ENCODE measurements at regions not wholly inside any gene's neighbourhood (a gene's known extent, or its start where the extent isn't known, plus 50 kb on each side); places are given as distances from the start of the nearest gene placed in this dataset.

- H3K27ac ChIP-seq (ENCODE audit: low read depth in 1 of 2, low read length in 2 of 2), result no peak overlapping the region
- no peak overlapping the region for H3K4me3 Mint-ChIP-seq
- ChIA-PET POLR2A (no interaction called here), CTCF (no interaction called here)
- peaks cover 6% of the 10 kb centered on the region for H3K27me3 Mint-ChIP-seq
- peaks cover 8% of the 10 kb centered on the region in 2 experiments for H3K9me3 ChIP-seq (ENCODE audit: control insufficient read depth in 1 of 2, insufficient read depth in 1 of 2, low read length in 2 of 2)
- no peaks in the 10 kb centered on the region for H3K36me3 ChIP-seq (ENCODE audit: insufficient read depth, low read length)
- intact Hi-C loops (cut with DNase I, micrococcal nuclease), result no loop called here
- H3K36me3 Mint-ChIP-seq (ENCODE audit: low read depth), result no peaks in the 10 kb centered on the region
- peaks cover 10% of the 10 kb centered on the region for H3K9me3 Mint-ChIP-seq
- H3K27me3 ChIP-seq (ENCODE audit: control insufficient read depth in 1 of 2, insufficient read depth in 2 of 2, low read length in 2 of 2), result no peaks in the 10 kb centered on the region
- no peak for ATAC-seq (ENCODE audit: poor library complexity)
- no peak overlapping the region for H3K27ac Mint-ChIP-seq
- TF ChIP-seq CTCF (IDR thresholded peaks at IDR 0.05), result no peak
- no peak for DNase-seq
- no peak overlapping the region for H3K4me3 ChIP-seq (ENCODE audit: low read length)
- no peaks in the 10 kb centered on the region for H3K4me1 ChIP-seq (ENCODE audit: insufficient read depth, low read length)
- H3K4me1 Mint-ChIP-seq (ENCODE audit: low read depth), result no peaks in the 10 kb centered on the region
Measured at GRCh38 chr4:177128306-177128705, 181.4 kb upstream of the NEIL3 start.

GRCh38 chr4:177131736-177132135 is 177.9 kb upstream of the NEIL3 start:
- peaks cover 8 to 12% of the 10 kb centered on the region in 2 experiments for H3K9me3 ChIP-seq (ENCODE audit: control insufficient read depth in 1 of 2, insufficient read depth in 1 of 2, low read length in 2 of 2)
- ATAC-seq (ENCODE audit: poor library complexity) (no peak), DNase-seq (no peak)
- no peak for TF ChIP-seq CTCF (IDR thresholded peaks at IDR 0.05)
- intact Hi-C loops (cut with DNase I, micrococcal nuclease), result no loop called here
- H3K4me1 ChIP-seq (ENCODE audit: insufficient read depth, low read length), result no peaks in the 10 kb centered on the region
- CTCF ChIA-PET, result no interaction called here
- Mint-ChIP-seq H3K4me3 (no peak overlapping the region), H3K36me3 (ENCODE audit: low read depth) (no peaks in the 10 kb centered on the region), H3K27me3 (peaks cover 6% of the 10 kb centered on the region), H3K27ac (no peak overlapping the region), H3K9me3 (peaks cover 10% of the 10 kb centered on the region), H3K4me1 (ENCODE audit: low read depth) (no peaks in the 10 kb centered on the region)
- POLR2A ChIA-PET, result no interaction called here
- no peak overlapping the region for H3K27ac ChIP-seq (ENCODE audit: low read depth in 1 of 2, low read length in 2 of 2)
- H3K27me3 ChIP-seq (ENCODE audit: control insufficient read depth in 1 of 2, insufficient read depth in 2 of 2, low read length in 2 of 2), result no peaks in the 10 kb centered on the region
- no peak overlapping the region for H3K4me3 ChIP-seq (ENCODE audit: low read length)
- no peaks in the 10 kb centered on the region for H3K36me3 ChIP-seq (ENCODE audit: insufficient read depth, low read length)

GRCh38 chr4:177147668-177148067 is 162.0 kb upstream of the NEIL3 start:
- DNase-seq (no peak), ATAC-seq (ENCODE audit: poor library complexity) (no peak)
- no peak for TF ChIP-seq CTCF (IDR thresholded peaks at IDR 0.05)
- H3K36me3 Mint-ChIP-seq (ENCODE audit: low read depth), result no peaks in the 10 kb centered on the region
- H3K27me3 Mint-ChIP-seq, result peaks cover 3% of the 10 kb centered on the region
- H3K9me3 ChIP-seq (ENCODE audit: control insufficient read depth in 1 of 2, insufficient read depth in 1 of 2, low read length in 2 of 2), result no peaks in the 10 kb centered on the region
- ChIA-PET CTCF (interaction anchor here (0.6 kb wide), 1 partner anchor 122 kb away, joined by 3 read pairs; no protein-coding TSS in a partner anchor), POLR2A (no interaction called here)
- H3K27ac ChIP-seq (ENCODE audit: low read depth in 1 of 2, low read length in 2 of 2), result no peak overlapping the region
- no peak overlapping the region for H3K4me3 ChIP-seq (ENCODE audit: low read length)
- H3K4me1 Mint-ChIP-seq (ENCODE audit: low read depth), result no peaks in the 10 kb centered on the region
- no peaks in the 10 kb centered on the region for H3K4me1 ChIP-seq (ENCODE audit: insufficient read depth, low read length)
- no peak overlapping the region for H3K27ac Mint-ChIP-seq
- no peaks in the 10 kb centered on the region for H3K36me3 ChIP-seq (ENCODE audit: insufficient read depth, low read length)
- H3K4me3 Mint-ChIP-seq, result no peak overlapping the region
- no peaks in the 10 kb centered on the region for H3K9me3 Mint-ChIP-seq
- intact Hi-C loops (cut with DNase I, micrococcal nuclease), result no loop called here
- H3K27me3 ChIP-seq (ENCODE audit: control insufficient read depth in 1 of 2, insufficient read depth in 2 of 2, low read length in 2 of 2), result no peaks in the 10 kb centered on the region

Measured in CD4-positive, alpha-beta T cell (primary cell).